GM13976 (cell line): ENCODE measurements at regions not wholly inside any gene's neighbourhood (a gene's known extent, or its start where the extent isn't known, plus 50 kb on each side); places are given as distances from the start of the nearest gene placed in this dataset.

Source experiments
- DNase-seq: peaks from one replicate; pipeline ENCODE4 v3.0.0; 2012; ENCODE audit warnings: low spot score
- CTCF ChIP-seq: IDR thresholded peaks from 2 replicates; pipeline ENCODE4 v1.5.1; 2012; ENCODE audit warnings: borderline replicate concordance, mild to moderate bottlenecking; ENCODE audit not compliant: insufficient read depth; ENCODE audit errors: extremely low read depth, missing control alignments, control extremely low read depth
- in situ Hi-C: fragments of 300-500 bp; cut with MboI; formaldehyde crosslinking; loops from one replicate; pipeline ENCODE4 v1.12.0; 2022; ENCODE audit warnings: low sequenced_read_pairs, mixed read lengths, inconsistent platforms; ENCODE audit not compliant: unreplicated experiment

DNA sequence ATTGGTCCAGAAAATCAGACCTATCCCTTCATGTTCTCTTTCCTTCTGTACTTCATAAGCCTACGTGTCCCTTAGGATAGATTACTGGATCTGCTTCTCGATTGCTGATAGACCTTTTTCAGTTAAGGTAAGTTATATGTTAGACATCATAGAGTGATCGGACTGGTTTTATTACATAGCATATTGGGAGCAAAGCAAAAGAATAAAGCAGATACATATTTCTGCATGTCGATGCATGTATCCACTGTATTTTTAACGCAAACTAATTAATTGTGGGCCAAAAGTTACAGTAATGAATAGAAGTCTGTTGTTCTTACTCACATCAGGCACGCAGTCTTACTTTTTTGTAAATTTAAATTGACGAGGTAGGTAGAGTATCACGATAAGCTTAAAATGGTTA lies 106.4 kb downstream of the SLIT2 start:
- DNase-seq, result no peak
- in situ Hi-C loops, result no loop called here
- TF ChIP-seq CTCF, result no peak

- no peak for DNase-seq
- in situ Hi-C loops, result no loop called here
- no peak for TF ChIP-seq CTCF
Measured at GRCh38 chr4:20359692-20360091, 108.0 kb downstream of the SLIT2 start.

DNA sequence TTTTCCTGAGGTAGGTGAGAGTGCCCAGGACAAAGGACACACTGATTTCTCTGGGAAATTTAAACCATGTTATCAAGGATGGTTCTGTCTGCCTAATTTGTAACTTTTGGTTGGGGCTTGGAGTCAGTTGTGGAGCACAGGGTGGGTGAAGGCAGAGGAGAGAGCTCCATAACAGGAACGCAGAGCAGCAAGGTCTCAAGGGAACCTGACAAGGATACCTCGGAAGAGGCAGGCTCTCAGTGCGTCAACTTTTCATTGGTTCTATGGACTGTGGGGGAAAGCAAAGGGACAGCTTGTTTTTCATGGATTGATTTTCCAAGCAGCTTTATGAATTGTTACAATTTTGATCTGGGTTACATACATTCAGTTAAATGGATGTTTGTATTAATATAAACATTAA lies 110.4 kb downstream of the SLIT2 start:
- TF ChIP-seq CTCF, result no peak
- in situ Hi-C loops, result no loop called here
- DNase-seq, result no peak

GRCh38 chr4:20364969-20365368 lies 113.3 kb downstream of the SLIT2 start:
- no peak for DNase-seq
- in situ Hi-C loops, result no loop called here
- TF ChIP-seq CTCF, result no peak

DNA sequence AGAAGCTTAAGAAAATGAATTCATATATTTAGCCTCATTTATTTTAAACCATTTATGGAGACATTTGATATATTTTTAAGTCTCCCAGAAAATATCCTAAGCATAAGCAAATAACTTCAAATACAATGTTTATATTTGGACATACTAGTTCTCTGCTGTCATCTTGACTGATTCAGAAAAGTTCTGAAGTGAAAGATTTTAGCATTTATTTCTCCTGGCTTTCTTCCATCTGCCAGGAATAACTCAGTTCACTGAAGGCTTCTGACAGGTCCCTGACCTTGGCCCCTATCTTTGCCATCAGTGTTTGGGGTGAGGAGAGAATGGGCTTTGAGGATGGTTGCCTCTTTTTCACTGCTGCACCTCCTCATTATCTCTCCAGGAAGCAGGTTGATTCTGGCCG lies 115.7 kb downstream of the SLIT2 start:
- TF ChIP-seq CTCF, result no peak
- in situ Hi-C loops, result no loop called here
- no peak for DNase-seq

DNA sequence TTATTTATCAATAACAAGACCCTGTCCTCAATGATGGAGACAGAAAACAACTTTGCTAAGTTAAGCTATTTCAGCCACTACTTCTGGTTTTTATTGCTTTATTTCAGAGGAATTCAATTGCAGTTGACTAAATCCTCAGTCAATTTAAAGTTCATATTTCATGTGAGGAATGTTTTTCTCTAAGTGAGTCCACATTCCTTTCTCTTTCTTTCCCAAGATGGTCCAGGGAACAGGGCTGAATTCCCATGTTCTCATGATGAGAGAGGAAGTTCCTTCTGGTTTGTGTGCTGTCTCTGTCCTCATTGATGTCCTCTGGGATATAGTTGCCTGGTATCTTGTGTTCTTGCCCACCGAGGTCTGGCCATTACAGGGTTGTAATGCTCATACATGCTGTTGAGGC lies 117.2 kb downstream of the SLIT2 start:
- no peak for TF ChIP-seq CTCF
- in situ Hi-C loops, result no loop called here
- DNase-seq, result no peak

DNA sequence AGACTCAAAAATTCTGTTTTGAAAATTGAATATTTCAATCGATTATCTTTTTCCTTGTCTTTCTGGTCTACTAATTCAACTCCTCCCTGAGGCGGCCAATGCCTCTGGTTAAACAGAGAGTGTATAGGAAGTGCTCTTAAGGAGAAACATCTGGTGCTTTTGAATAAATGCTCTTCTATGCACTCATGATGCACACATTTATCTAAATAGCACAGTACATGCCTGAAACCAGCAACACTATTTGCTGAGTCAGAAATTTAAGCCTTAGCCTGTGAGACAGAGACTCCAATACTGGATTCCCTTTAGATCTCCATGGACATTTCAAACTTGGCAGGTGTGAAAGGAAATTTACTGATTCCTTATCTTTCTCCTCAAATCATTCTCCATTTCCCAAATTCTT lies 118.6 kb downstream of the SLIT2 start:
- DNase-seq, result no peak
- in situ Hi-C loops, result no loop called here

More for the DNA sequence above, 118.6 kb downstream of the SLIT2 start:
- TF ChIP-seq CTCF, result no peak
